GM19238 (cell line): ENCODE measurements at regions not wholly inside any gene's neighbourhood (a gene's known extent, or its start where the extent isn't known, plus 50 kb on each side); places are given as distances from the start of the nearest gene placed in this dataset.
"Not testable (repeated sequence)": the region's sequence is repeated elsewhere in the genome, so short reads cannot be mapped to it uniquely, and the experiment has no call there.

Experiments
- DNase-seq: peaks from one replicate; pipeline ENCODE4 v3.0.0; 2011; ENCODE audit warnings: low spot score; ENCODE audit not compliant: insufficient read length

DNA sequence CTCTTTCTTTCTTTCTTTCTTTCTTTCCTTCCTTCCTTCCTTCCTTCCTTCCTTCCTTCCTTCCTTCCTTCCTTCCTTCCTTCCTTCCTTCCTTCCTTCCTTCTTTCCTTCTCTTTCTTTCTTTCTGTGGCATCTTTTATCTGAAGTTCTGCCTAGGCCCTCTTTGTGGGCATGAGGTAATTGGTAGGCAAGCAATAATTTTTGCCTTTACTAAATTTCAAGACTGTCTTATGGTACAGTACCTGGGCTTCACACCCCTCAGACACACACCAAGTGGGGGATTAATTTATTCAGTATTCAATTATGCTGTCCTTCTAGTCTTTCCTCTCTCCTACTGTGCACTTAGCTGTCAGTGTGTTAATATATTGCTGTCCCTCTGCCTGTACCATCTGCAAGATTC lies 155.5 kb downstream of the OXSM start:
- DNase-seq = no peak

DNA sequence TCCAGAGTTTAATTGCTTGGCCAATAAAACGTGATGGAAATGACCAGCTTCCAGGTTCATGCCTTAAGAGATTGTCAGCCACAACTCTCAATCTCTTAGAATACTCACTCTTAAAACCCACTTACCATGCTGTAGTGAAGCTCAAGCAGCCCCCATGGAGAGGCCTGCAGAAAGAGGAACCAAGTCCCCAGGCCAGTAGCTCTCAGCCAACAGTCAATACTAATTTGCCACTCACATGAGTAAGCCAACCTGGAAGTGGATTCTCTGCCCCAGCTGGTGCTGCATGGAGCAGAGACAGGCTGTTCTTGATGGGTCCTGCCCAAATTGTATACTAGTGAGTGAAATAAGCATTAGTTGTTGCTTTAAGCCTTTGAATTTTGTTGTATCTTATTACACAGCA lies 155.9 kb downstream of the OXSM start:
- no peak for DNase-seq

DNA sequence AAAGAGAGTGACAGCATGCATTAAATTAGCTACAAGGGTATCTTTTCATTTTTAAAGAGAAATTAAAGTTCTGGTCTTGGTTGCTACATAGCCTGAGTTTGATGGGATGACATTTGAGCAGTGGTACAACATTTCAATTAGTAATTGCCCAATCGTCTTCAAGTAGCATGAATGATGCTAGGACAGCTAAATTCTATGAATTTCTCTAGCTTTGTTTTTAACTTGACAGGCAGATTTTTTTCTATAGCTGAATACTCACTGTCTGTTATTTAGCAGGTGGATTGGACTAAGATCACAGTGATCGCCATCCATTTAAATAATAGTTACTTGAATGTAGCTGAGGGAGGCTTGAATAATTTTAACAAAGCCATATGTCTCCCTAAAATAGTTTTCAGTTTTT lies 162.2 kb downstream of the OXSM start:
- DNase-seq = no peak

DNA sequence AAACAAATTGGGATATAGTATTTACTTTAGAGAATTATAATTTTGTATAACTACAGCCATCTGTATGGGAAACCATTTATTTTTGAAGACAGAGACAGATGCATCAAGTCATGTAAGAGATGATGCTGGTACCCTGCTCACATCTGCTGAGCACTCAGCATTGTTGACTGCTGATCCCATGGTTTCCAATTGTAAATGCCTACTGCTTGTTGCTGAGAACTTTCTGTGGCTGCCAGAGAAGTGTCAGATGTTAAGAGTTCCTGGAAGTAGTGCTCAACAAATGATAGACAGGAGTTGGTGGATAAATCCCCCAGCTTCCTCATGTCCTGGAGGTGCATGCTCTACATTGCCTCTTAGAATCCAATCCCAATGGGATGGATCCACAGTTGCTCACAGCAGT lies 167.1 kb downstream of the OXSM start:
- DNase-seq = no peak

DNA sequence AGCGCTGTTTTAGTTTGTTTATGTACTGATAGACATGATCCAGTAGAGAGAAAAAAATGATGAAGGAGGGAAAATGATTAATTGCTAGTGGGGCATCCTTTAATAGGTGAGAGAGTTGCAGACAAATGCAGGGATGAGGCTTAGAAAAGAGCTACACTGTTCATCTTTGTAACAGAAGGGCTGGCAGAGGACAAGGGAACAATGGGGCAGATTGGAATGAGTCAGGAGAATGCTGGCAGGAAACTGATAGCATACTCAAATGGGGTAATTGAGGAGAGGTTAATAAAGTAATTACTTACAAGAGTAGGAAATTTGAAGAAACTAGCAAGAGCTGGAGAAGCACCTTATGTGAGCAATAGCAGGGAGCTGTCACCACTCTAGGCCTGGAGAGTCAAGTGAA lies 170.9 kb downstream of the OXSM start:
- DNase-seq = no peak

DNA sequence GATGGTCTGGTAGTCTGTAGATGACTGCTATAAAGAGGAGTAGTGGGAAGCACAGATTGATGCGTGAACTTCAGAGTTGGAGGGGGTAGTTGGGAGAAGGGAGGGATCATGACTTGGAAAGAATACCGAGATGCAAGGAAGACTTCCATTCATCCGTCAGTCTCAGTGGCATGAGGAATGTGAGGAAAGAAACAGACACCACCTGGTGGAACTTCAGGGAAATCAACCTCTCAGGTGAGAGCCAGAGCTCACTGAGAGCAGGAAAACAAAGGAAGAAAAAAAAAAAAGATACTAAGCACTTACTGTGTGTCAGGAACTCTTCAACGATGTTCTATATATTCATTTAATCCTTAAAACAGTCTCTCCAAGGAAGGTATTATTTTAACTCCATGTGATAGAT lies 172.4 kb downstream of the OXSM start:
- DNase-seq = no peak

DNA sequence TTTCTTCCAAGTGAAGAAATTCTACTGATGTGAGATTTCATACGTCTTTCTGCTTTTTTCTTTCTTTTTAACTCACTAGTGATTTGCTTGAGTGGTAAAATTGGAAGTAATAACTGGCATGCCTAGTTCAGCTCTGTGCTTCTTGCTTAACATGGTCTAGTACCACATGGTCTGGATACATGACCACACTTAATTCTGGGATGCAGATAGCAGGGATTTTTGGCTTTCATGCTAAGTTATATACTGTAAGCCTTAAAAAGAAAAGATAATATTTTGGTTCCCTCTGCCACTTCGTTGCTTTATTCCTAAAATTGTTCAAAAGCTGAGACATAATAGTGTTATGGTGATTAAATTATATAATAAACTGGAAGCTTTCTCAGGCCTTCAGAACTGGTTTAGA lies 174.3 kb downstream of the OXSM start:
- no peak for DNase-seq

DNA sequence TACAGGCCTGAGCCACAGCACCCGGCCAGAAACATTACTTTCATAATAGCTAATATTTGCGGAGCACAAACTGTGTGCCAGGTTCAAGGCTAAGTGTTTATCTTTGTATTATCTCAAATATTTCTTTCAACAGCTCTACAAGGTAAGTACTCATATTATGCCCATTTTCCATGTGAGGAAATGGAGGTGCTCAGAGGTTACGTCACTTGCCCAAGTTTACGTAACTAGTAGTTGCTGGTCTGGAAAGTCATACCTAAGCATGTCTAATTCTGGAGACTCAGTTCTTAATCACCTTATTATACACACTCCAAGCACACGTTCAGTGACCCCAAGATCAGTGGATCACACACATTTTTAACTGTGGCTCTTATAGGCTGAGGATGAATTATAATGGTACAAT lies 177.5 kb downstream of the OXSM start:
- no peak for DNase-seq

DNA sequence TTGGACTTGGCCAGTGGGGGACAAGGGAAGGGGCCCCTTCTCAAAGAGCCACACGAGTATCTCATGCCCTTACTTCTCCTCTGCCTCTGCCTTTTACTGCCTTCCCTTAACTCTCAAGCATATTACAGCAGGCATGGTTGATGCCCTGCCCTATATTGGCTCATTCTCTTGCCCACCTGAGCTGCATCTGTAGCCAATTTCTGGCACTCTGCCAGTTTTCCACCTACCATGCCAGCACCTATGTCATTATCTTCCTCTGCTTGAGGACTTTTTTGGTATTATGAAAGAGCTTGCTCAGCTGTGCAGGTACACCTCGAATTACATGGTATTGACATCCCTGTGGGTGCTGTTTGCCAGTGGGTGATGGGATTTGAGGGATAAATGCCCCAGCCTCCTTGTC lies 181.8 kb downstream of the OXSM start:
- DNase-seq = no peak

DNA sequence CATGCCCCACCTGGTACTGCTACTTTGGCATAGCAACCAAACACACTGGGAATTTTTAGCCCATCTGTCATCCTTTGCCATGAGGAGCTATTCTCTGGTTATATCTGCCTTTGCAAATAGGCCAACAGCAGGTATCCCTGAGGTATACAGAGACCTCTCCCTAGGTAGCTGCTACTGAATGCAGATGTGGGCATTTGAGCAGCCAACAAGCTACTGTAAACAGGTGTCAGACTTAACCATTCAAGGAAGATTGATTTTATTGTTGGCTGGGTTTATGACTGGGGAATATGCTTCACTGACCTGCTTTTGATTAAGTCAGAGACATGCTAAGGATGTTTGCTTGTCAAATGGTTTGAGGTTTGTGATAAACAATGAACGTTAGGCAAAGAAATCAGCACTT lies 183.2 kb downstream of the OXSM start:
- no peak for DNase-seq

DNA sequence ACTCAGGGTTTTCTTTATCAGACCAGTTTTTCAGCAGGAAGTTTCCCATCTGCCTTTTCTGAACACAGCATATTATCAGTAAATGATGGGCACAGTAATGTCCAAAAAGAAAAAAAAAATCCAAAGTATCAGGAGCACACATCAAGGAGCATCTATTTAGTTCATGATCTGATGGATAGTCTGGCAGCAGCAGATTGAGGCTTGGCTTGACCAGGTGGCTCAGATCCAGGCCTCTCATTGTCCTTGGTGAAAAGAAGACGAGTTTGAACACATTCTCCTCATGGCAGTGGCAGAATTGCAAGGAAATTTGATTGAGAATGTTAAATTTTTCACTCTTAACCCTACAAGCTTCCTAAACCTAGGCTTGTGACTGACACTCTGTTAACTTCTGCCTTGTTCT lies 192.9 kb downstream of the OXSM start:
- DNase-seq = no peak

DNA sequence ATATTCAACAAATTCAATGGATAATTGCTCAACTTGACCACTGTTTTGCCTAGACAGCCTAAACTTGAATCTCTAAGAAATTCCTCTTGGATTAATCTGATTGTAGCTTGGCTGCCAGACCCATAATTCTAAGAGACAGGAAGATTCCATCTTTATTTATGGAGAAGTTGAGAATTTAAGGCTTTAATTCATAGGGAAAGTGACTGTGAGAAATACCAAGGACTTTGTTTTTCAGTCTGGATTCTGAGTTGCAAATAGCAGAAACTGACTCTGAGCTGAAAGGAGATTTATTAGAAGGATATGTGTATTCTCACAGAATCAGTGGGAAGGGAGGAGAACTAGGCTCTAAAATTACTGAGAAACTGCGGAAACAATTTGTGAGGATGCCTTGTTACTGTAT lies 195.7 kb downstream of the OXSM start:
- no peak for DNase-seq

DNA sequence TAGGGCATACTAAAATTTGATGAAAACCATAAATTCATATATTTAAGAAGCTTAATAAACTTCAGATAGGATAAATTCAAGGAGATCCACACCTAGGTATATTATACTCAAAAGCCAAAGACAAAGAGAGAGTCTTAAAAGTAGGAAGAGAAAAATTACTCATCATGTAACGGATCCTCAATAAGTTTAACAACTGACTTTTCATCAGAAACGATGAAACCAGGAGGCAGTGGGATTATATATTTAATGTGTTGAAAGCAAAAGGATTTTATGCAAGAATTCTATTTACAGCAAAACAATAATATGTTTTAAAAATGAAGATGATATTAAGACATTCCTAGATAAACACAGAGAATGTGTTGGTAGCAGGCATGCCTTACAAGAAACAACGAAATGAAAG lies 202.7 kb downstream of the OXSM start:
- no peak for DNase-seq

DNA sequence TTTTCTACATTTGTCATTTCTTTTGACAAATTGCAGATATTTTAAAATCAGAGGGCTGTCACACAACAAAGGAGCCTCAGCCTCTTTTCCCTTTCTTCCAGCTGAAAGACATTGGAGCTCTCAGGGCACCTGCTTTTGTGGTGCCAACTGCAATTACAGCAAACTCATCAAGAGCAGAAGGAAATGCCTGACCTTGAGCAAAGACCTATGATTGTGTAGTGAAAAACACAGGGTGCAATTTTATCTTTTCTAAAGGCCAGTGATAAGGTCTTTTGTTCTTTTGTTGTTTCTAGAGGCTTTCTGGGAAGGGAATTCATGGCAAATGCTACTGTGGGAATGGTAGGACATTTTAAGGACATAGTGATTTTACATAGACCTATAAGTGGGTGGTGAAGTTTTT lies 214.3 kb downstream of the OXSM start:
- no peak for DNase-seq

DNA sequence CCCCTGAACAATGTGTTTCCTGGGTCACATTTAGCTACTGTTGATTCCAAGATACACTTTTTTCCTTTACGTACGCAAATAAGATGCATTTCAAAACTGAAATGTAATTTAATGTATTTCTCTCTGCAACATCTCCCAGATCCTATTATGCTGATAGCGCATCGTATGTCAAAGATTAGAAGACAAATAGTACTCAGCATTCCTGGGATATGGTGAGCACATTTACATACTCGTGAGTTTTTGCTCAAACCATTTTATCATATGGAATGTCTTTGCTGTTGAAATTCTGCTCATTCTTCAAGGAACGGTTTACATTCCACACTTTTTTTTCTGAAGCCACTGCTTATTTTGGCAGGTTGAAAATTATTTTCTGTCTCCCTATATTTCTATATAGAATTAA lies 221.4 kb downstream of the OXSM start:
- no peak for DNase-seq

DNA sequence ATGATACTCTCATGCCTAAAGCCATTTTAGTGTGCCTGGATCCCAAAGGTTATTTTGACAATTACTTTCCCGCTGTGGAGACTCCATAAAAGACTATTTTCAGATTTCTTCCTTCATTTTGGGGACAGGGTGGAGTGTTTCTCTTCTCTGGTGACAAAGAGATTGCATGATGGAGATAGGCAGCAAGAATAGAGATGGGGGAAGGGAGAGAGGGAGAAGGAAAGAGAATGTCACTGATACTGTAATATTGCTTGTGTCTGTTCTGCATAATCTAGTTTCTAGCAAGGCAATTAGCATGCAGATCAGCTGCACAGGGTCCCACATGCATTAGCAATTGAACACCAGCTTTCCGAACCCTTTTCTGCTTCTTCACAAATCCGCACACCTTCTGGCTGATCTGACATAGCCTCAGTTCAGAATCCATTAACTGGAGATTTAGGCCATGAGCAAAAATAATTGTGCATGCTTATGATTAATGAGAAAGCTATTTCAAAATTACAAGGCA lies 222.4 kb downstream of the OXSM start:
- no peak for DNase-seq

DNA sequence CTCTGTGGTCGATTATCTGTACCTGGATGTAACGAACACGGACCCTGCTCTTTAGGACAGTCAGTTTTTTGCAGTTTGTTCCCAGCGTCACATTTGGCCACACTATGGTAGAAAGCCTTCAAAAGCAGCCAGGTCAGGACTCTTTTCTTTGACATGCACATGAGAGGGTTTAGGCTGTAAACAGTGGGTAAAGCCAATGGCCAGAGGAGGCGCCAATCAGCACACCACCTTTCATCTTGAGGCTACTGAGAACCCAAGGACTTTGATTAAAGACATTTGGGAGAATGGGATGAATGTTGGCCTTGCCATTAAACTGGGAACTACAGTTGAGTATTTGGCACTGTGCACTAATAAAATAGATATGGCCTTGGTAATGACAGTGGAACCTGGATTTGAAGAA lies 225.9 kb downstream of the OXSM start:
- DNase-seq = no peak

DNA sequence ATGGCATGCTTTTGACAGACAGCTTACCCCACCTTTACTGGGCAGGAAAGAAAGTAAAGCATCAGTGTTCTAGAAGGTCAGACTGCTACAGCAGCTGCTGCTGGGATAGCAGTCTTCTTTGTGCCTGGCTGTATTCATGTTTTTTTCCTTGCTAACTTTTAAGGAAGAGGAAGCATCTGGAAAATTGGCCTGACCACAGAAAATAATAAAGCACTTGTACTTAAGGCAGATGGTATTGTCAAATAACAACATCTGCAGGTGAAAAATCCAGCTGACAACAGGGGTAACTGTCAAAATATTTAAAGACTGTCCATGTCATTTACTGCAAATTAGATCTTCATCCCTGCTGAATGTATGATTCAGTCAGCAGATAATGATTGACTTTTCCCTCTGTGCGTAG lies 229.0 kb downstream of the OXSM start:
- DNase-seq = no peak

DNA sequence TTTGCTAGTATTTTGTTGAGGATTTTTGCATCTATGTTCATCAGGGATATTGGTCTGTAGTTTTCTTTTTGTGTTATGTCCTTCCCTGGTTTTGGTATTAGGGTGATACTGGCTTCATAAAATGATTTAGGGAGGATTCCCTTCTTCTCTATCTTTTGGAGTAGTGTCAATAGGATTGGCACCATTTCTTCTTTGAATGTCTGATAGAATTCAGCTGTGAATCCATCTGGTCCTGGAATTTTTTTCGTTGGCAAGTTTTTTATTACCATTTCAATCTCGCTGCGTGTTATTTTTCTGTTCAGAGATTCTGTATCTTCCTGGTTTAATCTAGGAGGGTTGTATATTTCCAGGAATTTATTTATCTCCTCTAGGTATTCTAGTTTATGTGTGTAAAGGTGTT lies 234.3 kb downstream of the OXSM start:
- DNase-seq = not testable (repeated sequence)

DNA sequence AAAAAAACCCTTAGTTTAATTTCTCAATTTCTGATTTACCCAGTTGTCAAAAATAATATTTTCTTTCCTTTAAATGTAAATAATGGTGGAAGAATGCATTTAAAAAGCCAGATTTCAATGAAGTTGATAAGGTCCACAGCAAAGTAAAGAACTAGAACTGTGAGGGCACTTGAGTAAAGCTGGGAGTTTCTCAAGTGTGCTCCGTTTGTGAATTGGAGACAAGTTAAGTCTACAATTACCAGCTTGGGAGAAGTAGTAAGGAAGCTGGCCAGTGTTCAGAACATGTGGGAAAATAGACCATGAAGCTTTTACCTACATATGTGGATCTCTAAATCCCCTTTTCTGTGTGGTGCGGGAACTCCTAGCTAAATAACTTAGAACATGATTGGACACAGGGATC lies 239.4 kb downstream of the OXSM start:
- no peak for DNase-seq

DNA sequence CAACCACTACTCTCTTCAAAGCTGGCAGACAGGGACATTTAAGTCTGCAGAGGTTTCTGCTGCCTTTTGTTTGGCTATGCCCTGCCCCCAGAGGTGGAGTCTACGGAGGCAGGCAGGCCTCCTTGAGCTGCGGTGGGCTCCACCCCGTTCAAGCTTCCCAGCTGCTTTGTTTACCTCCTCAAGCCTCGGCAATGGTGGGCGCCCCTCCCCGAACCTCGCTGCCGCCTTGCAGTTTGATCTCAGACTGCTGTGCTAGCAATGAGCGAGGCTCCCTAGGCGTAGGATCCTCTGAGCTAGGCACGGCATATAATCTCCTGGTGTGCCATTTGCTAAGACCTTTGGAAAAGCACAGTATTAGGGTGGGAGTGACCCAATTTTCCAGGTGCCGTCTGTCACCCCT lies 252.2 kb downstream of the OXSM start:
- not testable (repeated sequence) for DNase-seq

DNA sequence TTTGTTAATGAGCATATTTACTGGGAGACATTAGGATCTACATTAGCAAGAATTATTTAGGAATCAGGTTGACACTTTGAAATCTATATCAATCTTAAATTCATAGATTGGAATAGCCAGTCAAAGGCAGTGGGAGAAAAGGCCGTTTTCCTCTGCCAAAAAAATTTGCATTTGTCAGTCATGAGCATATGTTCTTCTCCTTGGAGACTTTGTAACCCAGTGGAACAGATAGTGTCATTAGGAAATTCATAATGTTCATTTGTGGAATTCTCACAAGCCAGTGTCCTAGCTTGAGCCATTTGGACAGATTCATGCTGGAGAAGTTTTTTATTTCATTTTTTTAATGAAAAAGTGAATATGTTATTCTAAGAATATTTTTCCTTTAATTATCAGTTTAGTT lies 260.1 kb downstream of the OXSM start:
- DNase-seq = no peak

DNA sequence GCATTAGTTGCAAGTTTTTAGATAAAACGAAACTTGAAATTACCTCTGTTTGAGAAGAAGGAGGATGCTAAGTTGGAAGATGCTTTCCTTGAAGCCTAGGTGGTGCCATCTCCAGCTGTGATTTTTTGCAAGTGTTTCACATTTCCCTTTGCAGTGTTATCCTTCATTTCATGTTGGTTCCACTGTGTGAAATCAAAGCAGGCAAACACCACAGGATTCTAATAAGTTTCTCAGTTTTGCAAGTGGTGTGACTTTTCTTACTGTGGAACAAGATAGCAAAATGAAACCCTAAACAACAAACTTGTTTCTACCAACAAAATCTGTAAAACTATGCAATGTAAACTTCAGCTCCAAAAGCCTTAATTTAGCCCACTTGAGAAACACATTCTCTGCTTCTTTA lies 260.9 kb downstream of the OXSM start:
- DNase-seq = no peak

DNA sequence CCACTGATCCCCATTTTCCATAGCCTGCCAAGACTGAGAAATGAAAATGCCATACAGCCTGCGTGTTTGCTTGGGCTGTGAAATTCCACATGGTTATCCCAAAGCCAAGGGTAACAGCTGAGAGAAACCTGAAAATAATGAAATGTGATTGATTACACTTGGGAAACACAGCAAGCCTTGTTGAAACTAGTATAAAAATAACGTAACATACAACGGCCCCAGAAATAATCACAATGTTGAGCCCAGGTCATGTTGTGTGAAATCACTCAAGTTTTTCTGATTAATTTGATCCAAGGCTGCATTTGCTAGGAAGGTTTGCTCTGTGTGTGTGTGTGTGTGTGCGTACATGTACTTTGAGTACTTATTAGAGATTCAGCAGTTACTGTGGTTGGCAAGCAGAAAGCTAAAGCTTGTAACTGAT lies 269.0 kb downstream of the OXSM start:
- DNase-seq = no peak
